Activated CD8-positive, alpha-beta memory T cell treated with anti-CD3 and anti-CD28 coated beads, Interleukin-2, amount 10 ng/mL, durations not matched to agents 7 days and 5 days (primary cell): ENCODE measurements at regions not wholly inside any gene's neighbourhood (a gene's known extent, or its start where the extent isn't known, plus 50 kb on each side); places are given as distances from the start of the nearest gene placed in this dataset.

Experiments used
- ATAC-seq: fragments of 150-1000 bp; cut with Tn5 transposase; one replicate; pipeline ENCODE4 v1.10.0; 2021; ENCODE audit warnings: moderate library complexity
- CTCF ChIA-PET: fragments of 350-600 bp; sonication (Branson Sonifier 250); formaldehyde crosslinking; loops from one replicate; lab custom pipeline; 2021; ENCODE audit warnings: antibody characterized with exemption; lab: Charles Lee
- DNase-seq: peaks from one replicate; pipeline ENCODE4 v3.0.0-alpha.2; 2020
- H3K27ac Mint-ChIP-seq: one replicate; pipeline ENCODE4 v1.8.0; 2021; ENCODE audit warnings: mild to moderate bottlenecking, mixed read lengths
- H3K27me3 Mint-ChIP-seq: one replicate; pipeline ENCODE4 v1.8.0; 2021; ENCODE audit warnings: mixed read lengths
- H3K36me3 Mint-ChIP-seq: one replicate; pipeline ENCODE4 v1.8.0; 2021; ENCODE audit warnings: mild to moderate bottlenecking, mixed read lengths
- H3K4me1 Mint-ChIP-seq: one replicate; pipeline ENCODE4 v1.8.0; 2021; ENCODE audit warnings: mixed read lengths
- H3K4me3 Mint-ChIP-seq: one replicate; pipeline ENCODE4 v1.8.0; 2021; ENCODE audit warnings: mild to moderate bottlenecking, moderate library complexity, mixed read lengths
- H3K9me3 Mint-ChIP-seq: one replicate; pipeline ENCODE4 v1.8.0; 2022; ENCODE audit warnings: low read depth, mixed read lengths

DNA sequence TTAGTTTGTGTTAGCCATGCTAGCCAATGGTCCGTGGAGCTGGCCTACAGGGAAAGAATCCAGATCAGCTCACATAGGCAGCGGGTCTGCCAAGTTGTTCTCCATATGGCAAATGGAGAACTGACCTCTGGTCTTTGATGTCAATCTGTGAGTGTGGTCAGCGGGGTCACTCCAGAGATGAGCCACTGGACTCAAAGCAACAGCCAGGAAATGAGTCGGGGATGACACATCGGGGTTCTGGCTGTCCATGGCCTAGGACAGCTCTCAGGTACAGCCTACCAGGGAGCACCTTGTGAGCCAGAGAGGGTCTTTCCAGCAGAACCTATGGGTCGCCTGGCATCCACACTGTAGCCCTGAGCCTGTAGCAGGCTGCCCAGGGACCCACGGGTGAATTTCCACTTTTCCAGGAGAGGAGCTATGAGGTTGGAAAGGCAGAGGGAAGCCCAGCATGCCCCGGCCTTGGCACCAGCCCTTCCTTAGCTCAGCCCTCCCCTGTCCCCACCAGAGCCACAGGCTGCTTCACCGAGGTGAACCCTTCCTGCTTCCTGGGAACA lies 203.0 kb upstream of the TNRC6C start:
- Mint-ChIP-seq H3K4me3 (no peak overlapping the region), H3K4me1 (no peaks in the 10 kb centered on the region), H3K36me3 (no peaks in the 10 kb centered on the region), H3K9me3 (no peaks in the 10 kb centered on the region), H3K27ac (no peak overlapping the region), H3K27me3 (peaks cover 3% of the 10 kb centered on the region)
- ATAC-seq (no peak), DNase-seq (no peak)
- CTCF ChIA-PET: no interaction called here

DNA sequence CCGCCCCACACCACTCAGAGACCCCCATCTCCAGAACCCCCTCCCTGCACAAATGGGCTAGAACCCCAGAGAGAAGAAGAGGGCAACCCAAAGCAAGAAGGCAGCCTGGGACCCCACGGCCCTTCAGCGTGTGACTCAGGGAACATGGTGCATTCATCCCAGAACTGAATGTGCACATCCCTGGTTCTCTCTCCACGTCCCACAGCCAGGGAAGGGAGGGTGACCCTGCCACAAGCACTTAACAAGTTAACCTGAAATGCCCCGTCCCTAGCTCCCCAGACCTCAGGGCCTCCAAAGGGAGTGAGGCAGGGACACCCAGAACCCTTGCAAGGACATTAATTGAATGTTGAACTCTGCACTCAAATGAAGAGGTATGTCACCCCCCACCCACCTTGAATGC lies 202.5 kb upstream of the TNRC6C start:
- Mint-ChIP-seq H3K9me3 (no peaks in the 10 kb centered on the region), H3K27me3 (peaks cover 3% of the 10 kb centered on the region), H3K4me1 (no peaks in the 10 kb centered on the region), H3K27ac (no peak overlapping the region), H3K36me3 (no peaks in the 10 kb centered on the region), H3K4me3 (no peak overlapping the region)
- ATAC-seq (no peak), DNase-seq (no peak)
- CTCF ChIA-PET: no interaction called here

DNA sequence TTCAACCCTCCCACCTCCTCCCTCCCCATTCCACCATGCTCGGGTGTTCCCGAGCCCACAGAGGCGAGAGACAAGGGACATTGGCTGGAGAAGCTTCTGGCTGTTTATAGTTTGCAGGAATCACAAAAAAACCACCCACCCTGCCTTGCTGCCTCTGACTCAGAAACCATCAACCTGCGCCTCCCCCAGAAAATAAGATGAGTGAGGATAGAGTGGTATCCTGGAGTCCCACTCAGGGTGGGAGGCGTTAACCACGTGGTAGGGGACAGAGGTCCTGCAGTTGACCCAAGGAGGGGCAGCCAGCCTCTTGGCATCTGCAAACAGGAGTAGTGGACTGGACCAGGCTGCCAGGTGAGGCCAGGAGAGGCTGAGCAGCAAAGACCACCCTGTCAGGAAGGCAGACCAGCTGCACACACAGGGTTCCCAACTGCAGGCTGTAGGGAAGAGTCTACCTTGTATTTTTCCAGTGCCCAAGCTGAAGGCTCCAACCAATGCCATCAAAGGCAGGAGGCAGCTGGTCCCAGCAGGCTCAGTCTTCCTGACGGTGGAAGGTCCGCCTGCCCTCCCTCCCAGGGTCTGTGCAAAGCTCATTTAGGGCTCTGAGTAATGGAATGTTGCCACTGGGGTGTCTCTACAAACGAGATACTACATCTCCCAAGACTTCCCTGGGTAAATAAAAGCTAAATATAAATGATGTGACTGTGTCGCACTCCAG lies 201.5 kb upstream of the TNRC6C start:
- H3K27ac Mint-ChIP-seq: no peak overlapping the region
- CTCF ChIA-PET: no interaction called here
- DNase-seq: no peak
- no peaks in the 10 kb centered on the region for H3K4me1 Mint-ChIP-seq
- H3K36me3 Mint-ChIP-seq: no peaks in the 10 kb centered on the region
- H3K4me3 Mint-ChIP-seq: no peak overlapping the region
- H3K9me3 Mint-ChIP-seq: no peaks in the 10 kb centered on the region
- peaks cover 3% of the 10 kb centered on the region for H3K27me3 Mint-ChIP-seq
- no peak for ATAC-seq

DNA sequence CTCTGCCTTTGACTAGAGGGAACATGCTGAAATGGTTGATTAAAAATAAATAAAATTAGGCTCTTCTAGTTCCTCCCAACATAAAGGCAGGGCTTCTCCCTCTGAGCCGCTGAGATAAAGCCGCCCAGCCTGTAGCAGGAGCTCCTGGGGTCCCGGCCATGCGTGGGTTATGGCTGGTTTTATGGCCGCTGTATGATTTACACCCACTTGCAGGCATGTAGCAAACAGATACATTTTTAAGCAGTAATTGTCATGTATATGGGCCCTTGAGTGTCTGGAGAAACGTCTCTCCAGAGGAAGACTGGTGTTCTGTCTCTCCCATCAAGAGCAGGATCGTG lies 201.0 kb upstream of the TNRC6C start:
- DNase-seq (no peak), ATAC-seq (no peak)
- no peaks in the 10 kb centered on the region for H3K36me3 Mint-ChIP-seq
- no peak overlapping the region for H3K27ac Mint-ChIP-seq
- no peak overlapping the region for H3K4me3 Mint-ChIP-seq
- H3K4me1 Mint-ChIP-seq: no peaks in the 10 kb centered on the region
- no peaks in the 10 kb centered on the region for H3K9me3 Mint-ChIP-seq
- CTCF ChIA-PET: no interaction called here
- H3K27me3 Mint-ChIP-seq: peaks cover 3% of the 10 kb centered on the region

DNA sequence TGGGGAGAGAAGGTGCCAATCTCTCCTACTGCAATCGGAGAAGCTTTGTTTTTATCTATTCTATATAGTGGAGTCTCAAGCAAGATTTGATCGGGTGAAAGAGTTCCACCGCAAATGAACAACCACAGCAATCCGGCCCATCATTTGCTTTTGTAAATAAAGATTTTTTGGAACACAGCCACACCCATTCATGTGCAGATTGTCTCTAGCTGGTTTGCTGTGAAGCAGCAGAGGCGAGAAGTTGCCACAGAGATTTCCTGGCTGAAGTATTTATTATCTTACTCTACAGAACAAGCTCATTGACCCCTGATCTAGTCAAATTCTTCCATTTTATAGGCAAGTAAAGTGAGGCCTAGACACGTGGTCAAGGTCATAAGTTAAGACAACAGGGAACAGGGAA lies 195.5 kb upstream of the TNRC6C start:
- no peak for ATAC-seq
- CTCF ChIA-PET: no interaction called here

DNA sequence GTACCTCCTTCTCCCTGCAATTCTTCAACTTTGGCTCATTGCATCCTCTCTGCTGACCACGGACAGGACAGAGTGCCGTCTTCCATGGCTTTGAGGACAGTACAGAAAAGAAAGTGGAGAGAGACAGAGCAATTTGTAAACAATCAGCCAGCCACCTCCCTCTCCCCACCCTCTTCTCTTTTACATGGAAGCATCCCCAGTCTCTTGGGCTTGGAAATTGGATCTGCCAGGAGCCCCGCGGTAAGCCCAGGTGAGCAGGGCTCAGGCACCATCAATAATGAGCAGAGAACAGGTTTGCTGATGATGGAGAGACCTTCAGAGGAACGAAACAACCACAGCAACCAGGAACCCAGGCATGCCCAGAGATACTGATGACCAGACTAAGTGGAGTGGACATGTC lies 194.9 kb upstream of the TNRC6C start:
- no peak overlapping the region for H3K27ac Mint-ChIP-seq
- no peak overlapping the region for H3K4me3 Mint-ChIP-seq
- DNase-seq (no peak), ATAC-seq (no peak)
- no peaks in the 10 kb centered on the region for H3K27me3 Mint-ChIP-seq
- no peaks in the 10 kb centered on the region for H3K36me3 Mint-ChIP-seq
- H3K9me3 Mint-ChIP-seq: no peaks in the 10 kb centered on the region
- no peaks in the 10 kb centered on the region for H3K4me1 Mint-ChIP-seq
- CTCF ChIA-PET: no interaction called here

More for the DNA sequence above, 195.5 kb upstream of the TNRC6C start:
- H3K27ac Mint-ChIP-seq: no peak overlapping the region
- H3K4me3 Mint-ChIP-seq: no peak overlapping the region
- H3K36me3 Mint-ChIP-seq: no peaks in the 10 kb centered on the region
- H3K9me3 Mint-ChIP-seq: no peaks in the 10 kb centered on the region
- no peaks in the 10 kb centered on the region for H3K27me3 Mint-ChIP-seq
- DNase-seq: no peak
- H3K4me1 Mint-ChIP-seq: no peaks in the 10 kb centered on the region

DNA sequence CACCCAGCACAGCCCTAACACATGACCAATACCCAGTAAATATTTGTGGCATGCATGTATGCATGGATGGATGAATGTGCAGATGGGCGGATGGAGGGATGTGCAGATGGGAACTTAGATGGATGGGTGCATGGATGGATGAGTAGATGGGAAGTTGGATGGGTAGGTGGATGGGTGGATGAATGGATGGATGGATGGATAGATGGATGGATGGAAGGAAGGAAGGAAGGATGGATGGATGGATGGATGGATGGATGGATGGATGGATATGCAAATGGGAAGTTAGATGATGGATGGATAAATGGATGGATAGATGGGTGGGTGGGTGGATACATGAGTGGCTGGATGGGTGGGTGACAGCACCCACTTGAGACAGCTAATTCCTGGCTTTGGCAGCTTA lies 193.2 kb upstream of the TNRC6C start:
- Mint-ChIP-seq H3K9me3 (no peaks in the 10 kb centered on the region), H3K4me1 (no peaks in the 10 kb centered on the region), H3K4me3 (no peak overlapping the region), H3K36me3 (no peaks in the 10 kb centered on the region), H3K27me3 (no peaks in the 10 kb centered on the region), H3K27ac (no peak overlapping the region)
- CTCF ChIA-PET: no interaction called here
- ATAC-seq (no peak), DNase-seq (no peak)

DNA sequence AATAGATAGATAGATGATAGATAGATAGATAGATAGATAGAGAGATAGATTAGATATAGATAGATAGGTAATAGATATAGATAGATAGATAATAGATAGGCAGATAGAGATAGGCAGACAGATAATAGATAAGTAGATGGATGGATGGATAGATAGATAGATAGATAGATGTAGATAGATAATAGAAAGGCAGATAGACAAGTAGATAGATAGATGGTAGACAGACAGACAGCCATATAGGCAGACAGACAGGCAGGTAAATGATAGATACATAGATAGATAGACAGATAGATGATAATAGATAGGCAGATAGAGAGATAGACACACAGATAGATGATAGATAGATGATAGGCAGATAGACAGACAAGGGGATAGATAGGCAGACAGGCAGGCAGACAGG lies 191.4 kb upstream of the TNRC6C start:
- Mint-ChIP-seq H3K4me1 (no peaks in the 10 kb centered on the region), H3K27me3 (no peaks in the 10 kb centered on the region), H3K4me3 (no peak overlapping the region), H3K9me3 (no peaks in the 10 kb centered on the region), H3K36me3 (no peaks in the 10 kb centered on the region), H3K27ac (no peak overlapping the region)
- DNase-seq (no peak), ATAC-seq (no peak)
- CTCF ChIA-PET: no interaction called here

DNA sequence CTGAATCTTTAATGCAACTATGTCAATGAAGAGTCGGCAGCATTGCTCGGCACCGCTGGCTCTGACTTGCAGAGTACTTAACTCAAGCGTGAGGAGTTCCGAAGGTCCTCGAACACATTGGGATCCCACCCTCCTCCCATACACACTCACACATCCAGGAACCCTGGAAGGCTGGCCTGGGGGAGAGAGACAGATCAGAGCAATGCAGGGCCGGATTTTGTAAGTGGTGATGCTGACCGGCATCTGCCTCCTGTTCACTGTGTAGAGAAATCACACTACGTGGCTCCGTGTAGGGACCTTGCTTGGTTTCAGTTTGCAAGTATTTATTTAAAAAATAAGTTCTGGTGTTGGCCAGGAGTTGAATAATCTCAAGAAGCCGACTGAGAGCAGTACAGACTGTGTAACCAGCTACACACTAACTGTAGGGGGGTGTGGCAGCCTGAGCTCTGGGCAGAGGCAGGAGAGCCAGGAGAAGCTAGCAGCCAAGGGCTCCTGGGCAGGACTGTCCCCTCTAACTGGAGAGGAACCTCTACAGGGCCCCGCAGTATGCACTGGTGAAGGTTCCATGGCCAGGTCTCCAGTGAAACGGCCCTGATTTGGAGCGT lies 190.2 kb upstream of the TNRC6C start:
- no peak for DNase-seq
- H3K27me3 Mint-ChIP-seq: peaks cover 2% of the 10 kb centered on the region
- H3K4me1 Mint-ChIP-seq: peaks cover 9% of the 10 kb centered on the region
- ATAC-seq: no peak
- no peaks in the 10 kb centered on the region for H3K9me3 Mint-ChIP-seq
- CTCF ChIA-PET: interaction anchor here (1.1 kb wide), 1 partner anchor 225 kb away, joined by 3 read pairs; no protein-coding TSS in a partner anchor
- H3K27ac Mint-ChIP-seq: no peak overlapping the region
- no peaks in the 10 kb centered on the region for H3K36me3 Mint-ChIP-seq
- no peak overlapping the region for H3K4me3 Mint-ChIP-seq

DNA sequence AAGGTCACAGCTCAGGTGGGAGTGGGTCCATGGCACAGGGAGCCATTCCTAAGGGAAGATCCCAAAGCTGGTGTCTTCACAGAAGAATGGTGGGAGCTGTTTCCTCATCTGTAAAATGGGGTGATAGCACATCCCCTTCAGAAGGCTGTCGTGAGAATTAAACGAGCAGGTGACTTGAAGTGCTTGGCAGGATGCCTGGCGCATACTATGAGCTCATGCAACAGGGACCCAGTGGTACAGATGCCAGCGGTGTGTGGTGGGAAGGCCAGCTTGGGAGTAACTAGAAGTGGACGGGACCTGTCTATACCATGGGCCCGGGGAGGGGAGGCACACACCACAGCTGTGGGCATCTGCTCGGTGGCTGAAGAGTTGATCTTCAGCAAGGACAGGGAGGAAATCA lies 189.3 kb upstream of the TNRC6C start:
- Mint-ChIP-seq H3K4me3 (no peak overlapping the region), H3K36me3 (no peaks in the 10 kb centered on the region), H3K9me3 (no peaks in the 10 kb centered on the region), H3K27me3 (peaks cover 2% of the 10 kb centered on the region), H3K4me1 (peaks cover 10% of the 10 kb centered on the region), H3K27ac (no peak overlapping the region)
- CTCF ChIA-PET: interaction anchor here (1.1 kb wide), 1 partner anchor 226 kb away, joined by 3 read pairs; no protein-coding TSS in a partner anchor
- ATAC-seq (no peak), DNase-seq (no peak)

DNA sequence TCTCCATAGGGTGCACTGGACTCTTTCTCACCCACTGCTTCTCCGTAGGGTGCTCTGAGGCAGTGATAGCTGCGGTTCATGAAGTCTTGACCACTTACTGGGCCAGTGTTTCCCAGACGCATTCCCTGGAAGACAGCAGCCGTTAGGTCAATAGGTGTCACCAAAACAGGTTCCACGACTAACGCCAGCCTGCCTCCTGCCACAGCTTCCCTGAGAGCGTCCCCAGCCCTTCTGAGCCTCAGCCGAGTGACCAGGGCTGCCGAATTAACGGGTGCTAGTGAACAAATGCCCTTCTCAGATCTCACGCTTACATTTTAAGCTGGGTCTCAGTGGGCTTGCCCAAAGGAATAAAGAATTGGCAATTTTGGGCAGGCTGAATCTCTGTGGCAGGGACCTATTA lies 188.7 kb upstream of the TNRC6C start:
- H3K36me3 Mint-ChIP-seq: no peaks in the 10 kb centered on the region
- ATAC-seq (no peak), DNase-seq (no peak)
- peaks cover 10% of the 10 kb centered on the region for H3K4me1 Mint-ChIP-seq
- CTCF ChIA-PET: interaction anchor here (1.1 kb wide), 1 partner anchor 227 kb away, joined by 3 read pairs; no protein-coding TSS in a partner anchor
- peaks cover 2% of the 10 kb centered on the region for H3K27me3 Mint-ChIP-seq
- H3K27ac Mint-ChIP-seq: no peak overlapping the region
- H3K4me3 Mint-ChIP-seq: no peak overlapping the region
- no peaks in the 10 kb centered on the region for H3K9me3 Mint-ChIP-seq

DNA sequence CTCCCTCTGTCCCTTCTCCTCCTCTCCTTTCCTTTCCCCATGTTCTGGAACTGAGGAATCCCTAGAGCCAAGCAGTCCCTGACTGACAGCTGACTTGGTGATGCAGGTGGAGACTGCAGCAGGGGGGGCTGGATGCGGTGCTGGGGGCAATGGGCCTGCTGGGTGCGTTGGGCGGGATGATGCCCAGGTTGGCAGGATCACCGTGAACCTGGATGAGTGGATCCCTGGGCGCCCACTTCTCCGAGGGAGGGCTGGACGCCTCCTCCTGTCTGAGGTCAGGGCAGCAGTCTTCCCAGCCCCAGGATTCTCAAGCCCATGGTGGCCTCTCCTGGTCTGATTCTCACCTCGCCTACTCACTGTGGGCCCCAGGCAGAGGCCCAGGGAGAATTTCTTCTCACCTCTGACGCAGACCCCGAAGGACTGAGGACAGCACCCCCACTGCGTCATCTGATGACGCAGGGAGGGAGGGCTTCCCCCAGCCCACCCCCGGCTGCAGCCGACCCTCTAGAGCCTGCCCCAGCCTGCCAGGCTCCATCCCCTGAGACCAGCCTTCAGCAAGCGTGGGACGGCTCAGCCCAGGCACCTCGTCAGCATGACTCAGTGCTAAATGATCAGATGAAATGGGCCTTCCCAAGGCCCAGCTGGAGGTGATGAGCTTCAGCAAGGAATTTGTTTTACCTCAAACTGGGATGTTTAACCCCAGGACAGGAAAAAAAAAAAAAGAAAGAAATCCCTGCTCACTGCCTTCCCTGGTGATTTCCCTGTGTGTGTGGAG lies 188.0 kb upstream of the TNRC6C start:
- Mint-ChIP-seq H3K9me3 (no peaks in the 10 kb centered on the region), H3K27me3 (peaks cover 2% of the 10 kb centered on the region), H3K27ac (no peak overlapping the region), H3K4me3 (no peak overlapping the region), H3K36me3 (no peaks in the 10 kb centered on the region), H3K4me1 (peaks cover 11% of the 10 kb centered on the region)
- DNase-seq: no peak
- CTCF ChIA-PET: interaction anchor here (1.5 to 1.7 kb wide), 3 partner anchors 228 to 243 kb away, joined by 3 to 5 read pairs (median 4); no protein-coding TSS in a partner anchor
- no peak for ATAC-seq

DNA sequence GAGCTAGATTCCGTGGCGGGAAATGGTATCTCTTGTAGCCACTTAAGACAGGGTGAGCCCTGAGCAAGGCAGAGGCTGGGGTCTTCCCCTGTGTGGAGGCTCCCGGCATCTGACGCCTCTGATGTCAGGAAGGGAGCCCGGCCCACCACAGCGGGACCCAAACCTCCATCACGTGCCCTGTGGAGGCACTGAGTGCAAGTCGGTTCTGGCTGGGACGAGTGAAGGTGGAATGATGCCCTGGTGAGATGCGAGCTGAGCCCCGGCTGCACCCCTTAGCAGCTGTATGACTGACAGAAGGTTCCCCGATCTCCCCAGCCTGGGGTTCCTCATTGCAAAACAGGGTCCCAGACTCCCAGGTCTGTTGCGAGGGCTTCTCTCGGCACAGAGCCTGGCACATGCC lies 187.4 kb upstream of the TNRC6C start:
- CTCF ChIA-PET: interaction anchor here (1.5 to 1.7 kb wide), 3 partner anchors 229 to 242 kb away, joined by 3 to 5 read pairs (median 4); no protein-coding TSS in a partner anchor
- Mint-ChIP-seq H3K4me3 (no peak overlapping the region), H3K4me1 (peaks cover 11% of the 10 kb centered on the region), H3K27me3 (peaks cover 2% of the 10 kb centered on the region), H3K36me3 (no peaks in the 10 kb centered on the region), H3K27ac (no peak overlapping the region), H3K9me3 (no peaks in the 10 kb centered on the region)
- DNase-seq (no peak), ATAC-seq (no peak)
